A549 (cell line): ENCODE measurements at regions not wholly inside any gene's neighbourhood (a gene's known extent, or its start where the extent isn't known, plus 50 kb on each side); places are given as distances from the start of the nearest gene placed in this dataset.

Experiments used
- CBX2 ChIP-seq: fragments of 200-600 bp; sonication (generic); IDR thresholded peaks from 2 replicates; pipeline ENCODE4 v1.6.1; 2016; ENCODE audit warnings: low read depth, mild to moderate bottlenecking, borderline replicate concordance
- CTCF ChIP-seq: fragments of >200 bp; sonication (Bioruptor Twin); formaldehyde crosslinking; IDR thresholded peaks from 3 replicates; pipeline ENCODE4 v1.5.1; 2016
- HMGXB4 ChIP-seq: fragments of 250-450 bp; sonication (Bioruptor Pico); IDR thresholded peaks from 2 replicates; pipeline ENCODE4 v1.5.0; 2021; ENCODE audit warnings: mild to moderate bottlenecking, moderate library complexity, borderline replicate concordance
- HOXB13 ChIP-seq: fragments of 250-450 bp; sonication (Bioruptor Pico); IDR thresholded peaks from 2 replicates; pipeline ENCODE4 v1.5.0; 2020; ENCODE audit warnings: low read depth, mild to moderate bottlenecking, moderate library complexity
- KDM5A ChIP-seq: fragments of 200-600 bp; sonication (generic); IDR thresholded peaks from 2 replicates; pipeline ENCODE4 v1.6.1; 2016; ENCODE audit warnings: antibody characterized with exemption, mild to moderate bottlenecking
- NR3C1 ChIP-seq: fragments of >200 bp; sonication (Bioruptor Twin); formaldehyde crosslinking; IDR thresholded peaks from 3 replicates; pipeline ENCODE4 v1.6.1; 2017
- PBX3 ChIP-seq: IDR thresholded peaks from 2 replicates; pipeline ENCODE4 v1.6.1; 2012
- POLR2A ChIP-seq: IDR thresholded peaks from 2 replicates; pipeline ENCODE4 v1.6.1; 2012; ENCODE audit warnings: mild to moderate bottlenecking, low read length
- RAD21 ChIP-seq, 2 experiments: fragments of >200 bp in 1 of 2; sonication (Bioruptor Twin) in 1 of 2; formaldehyde crosslinking in 1 of 2; IDR thresholded peaks in 1 of 2; conservative IDR thresholded peaks in 1 of 2; 2 replicates in 1 of 2; 3 replicates in 1 of 2; pipeline ENCODE4 v1.6.1; 2012 to 2018; ENCODE audit warnings: inconsistent platforms in 1 of 2
- RNF2 ChIP-seq: fragments of 200-600 bp; sonication (generic); IDR thresholded peaks from 2 replicates; pipeline ENCODE4 v1.6.1; 2016; ENCODE audit warnings: low read depth, mild to moderate bottlenecking, antibody characterized with exemption, moderate library complexity, borderline replicate concordance
- TP53 ChIP-seq: fragments of 250-450 bp; sonication (Bioruptor Pico); IDR thresholded peaks from 2 replicates; pipeline ENCODE4 v1.5.0; 2021; ENCODE audit warnings: mild to moderate bottlenecking, moderate library complexity
- ZFP36 ChIP-seq: fragments of 450-650 bp; IDR thresholded peaks from 2 replicates; pipeline ENCODE4 v1.6.1; 2014; ENCODE audit warnings: borderline replicate concordance; ENCODE audit not compliant: partially characterized antibody
- TF ChIP-seq, protein P1 (sequence below): IDR thresholded peaks from 2 replicates; pipeline ENCODE4 v1.6.1; 2012

GRCh38 chr6:163668061-163668426 is 253.5 kb downstream of the QKI start:
- TF ChIP-seq TP53 (CRISPR knock-in tag) (no peak), ZFP36 (no peak), CTCF (no peak), CBX2 (no peak), HMGXB4 (CRISPR knock-in tag) (no peak), NR3C1 (no peak), RNF2 (no peak), RAD21 (conservative IDR thresholded peaks at IDR 0.05 in 1 of 2, IDR thresholded peaks at IDR 0.05 in 1 of 2) (no peak), KDM5A (no peak), POLR2A (no peak), HOXB13 (no peak), PBX3 (no peak)
- TF ChIP-seq, protein P1, sequence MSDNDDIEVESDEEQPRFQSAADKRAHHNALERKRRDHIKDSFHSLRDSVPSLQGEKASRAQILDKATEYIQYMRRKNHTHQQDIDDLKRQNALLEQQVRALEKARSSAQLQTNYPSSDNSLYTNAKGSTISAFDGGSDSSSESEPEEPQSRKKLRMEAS = no peak
